Omental fat pad (tissue), 3 donors: ENCODE measurements at regions not wholly inside any gene's neighbourhood (a gene's known extent, or its start where the extent isn't known, plus 50 kb on each side); places are given as distances from the start of the nearest gene placed in this dataset.

Source experiments
- ATAC-seq: fragments of 150-250 bp; one replicate; pipeline ENCODE4 v1.9.1; 2016; ENCODE audit warnings: mild to moderate bottlenecking, moderate library complexity; ENCODE audit not compliant: low FRiP score
- DNase-seq: peaks from one replicate; pipeline ENCODE4 v3.0.0-alpha.2; 2019; ENCODE audit warnings: low spot score
- TF ChIP-seq, protein P1 (sequence below), 3 donors: fragments of 450-650 bp; IDR thresholded peaks; one replicate each; pipeline ENCODE4 v1.5.1; 2016 to 2017; ENCODE audit warnings: antibody characterized with exemption in 3 of 3, mild to moderate bottlenecking in 3 of 3, moderate library complexity in 2 of 3

- ATAC-seq (no peak), DNase-seq (no peak)
- TF ChIP-seq, protein P1, sequence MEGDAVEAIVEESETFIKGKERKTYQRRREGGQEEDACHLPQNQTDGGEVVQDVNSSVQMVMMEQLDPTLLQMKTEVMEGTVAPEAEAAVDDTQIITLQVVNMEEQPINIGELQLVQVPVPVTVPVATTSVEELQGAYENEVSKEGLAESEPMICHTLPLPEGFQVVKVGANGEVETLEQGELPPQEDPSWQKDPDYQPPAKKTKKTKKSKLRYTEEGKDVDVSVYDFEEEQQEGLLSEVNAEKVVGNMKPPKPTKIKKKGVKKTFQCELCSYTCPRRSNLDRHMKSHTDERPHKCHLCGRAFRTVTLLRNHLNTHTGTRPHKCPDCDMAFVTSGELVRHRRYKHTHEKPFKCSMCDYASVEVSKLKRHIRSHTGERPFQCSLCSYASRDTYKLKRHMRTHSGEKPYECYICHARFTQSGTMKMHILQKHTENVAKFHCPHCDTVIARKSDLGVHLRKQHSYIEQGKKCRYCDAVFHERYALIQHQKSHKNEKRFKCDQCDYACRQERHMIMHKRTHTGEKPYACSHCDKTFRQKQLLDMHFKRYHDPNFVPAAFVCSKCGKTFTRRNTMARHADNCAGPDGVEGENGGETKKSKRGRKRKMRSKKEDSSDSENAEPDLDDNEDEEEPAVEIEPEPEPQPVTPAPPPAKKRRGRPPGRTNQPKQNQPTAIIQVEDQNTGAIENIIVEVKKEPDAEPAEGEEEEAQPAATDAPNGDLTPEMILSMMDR (IDR thresholded peaks at IDR 0.05): no peak
These were observed 535.3 kb downstream of the GALC start for GRCh38 chr14:87457720-87458119.

DNA sequence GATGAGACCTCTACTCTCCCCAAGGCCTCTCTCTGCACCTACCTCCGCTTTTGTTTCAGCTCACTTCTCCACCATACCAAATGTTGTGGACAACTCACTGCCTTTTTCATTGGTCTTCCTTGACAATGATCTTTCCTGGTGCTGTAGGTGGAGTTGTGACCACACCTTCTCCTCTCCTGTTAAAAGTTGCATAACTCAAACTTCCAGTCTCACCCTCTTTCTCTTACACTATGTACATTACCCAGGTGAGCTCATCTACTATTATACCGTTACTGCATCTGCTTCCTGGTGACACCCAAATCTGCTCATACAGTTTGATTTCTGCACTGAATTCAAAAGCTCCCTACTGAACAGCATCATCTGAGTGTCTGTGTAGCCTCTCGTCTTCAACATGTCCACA lies 542.8 kb downstream of the GALC start:
- DNase-seq (no peak), ATAC-seq (no peak)
- TF ChIP-seq, protein P1 (IDR thresholded peaks at IDR 0.05): no peak

DNA sequence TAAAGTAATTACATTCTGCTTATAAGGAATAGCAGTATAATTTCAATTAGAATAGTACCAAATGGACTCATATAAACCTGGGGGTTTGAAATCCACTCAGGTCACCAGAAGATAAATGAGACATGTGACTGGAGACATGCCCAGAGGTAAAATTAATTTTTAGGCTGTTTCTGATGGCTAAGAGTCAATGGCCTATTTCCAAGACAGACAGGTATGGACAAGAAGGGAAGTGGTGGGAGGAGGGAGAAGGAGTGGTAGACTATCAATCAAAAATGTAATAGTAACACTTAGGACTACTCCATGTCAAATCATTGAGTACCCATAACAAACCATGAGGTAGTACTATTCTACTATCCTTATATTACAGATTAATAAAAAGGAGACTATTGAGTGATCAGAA lies 544.0 kb downstream of the GALC start:
- no peak for DNase-seq
- no peak for ATAC-seq
- TF ChIP-seq, protein P1 (IDR thresholded peaks at IDR 0.05): no peak

- TF ChIP-seq, protein P1 (IDR thresholded peaks at IDR 0.05): no peak
These were observed 549.2 kb downstream of the GALC start for GRCh38 chr14:87443787-87444186.

GRCh38 chr14:87443039-87443438 lies 549.9 kb downstream of the GALC start:
- TF ChIP-seq, protein P1 (IDR thresholded peaks at IDR 0.05): no peak
- no peak for ATAC-seq
- DNase-seq: no peak

More at GRCh38 chr14:87443787-87444186, 549.2 kb downstream of the GALC start:
- ATAC-seq (no peak), DNase-seq (no peak)

GRCh38 chr14:87437158-87437557 lies 555.8 kb downstream of the GALC start:
- TF ChIP-seq, protein P1 (IDR thresholded peaks at IDR 0.05): no peak
- ATAC-seq (no peak), DNase-seq (no peak)

GRCh38 chr14:87434680-87435079 lies 558.3 kb downstream of the GALC start:
- no peak for DNase-seq
- TF ChIP-seq, protein P1 (IDR thresholded peaks at IDR 0.05): no peak
- ATAC-seq: no peak
